ENCODE measurements at regions not wholly inside any gene's neighbourhood (a gene's known extent, or its start where the extent isn't known, plus 50 kb on each side); places are given as distances from the start of the nearest gene placed in this dataset.

GRCh38 chr2:139165041-139165440 is 384.9 kb upstream of the NXPH2 start:
- no peaks in the 10 kb centered on the region for H3K27me3 Mint-ChIP-seq (ENCODE audit: low read depth in 3 of 3)
- peaks cover 4 to 41% (median 9%) of the 10 kb centered on the region in 6 donors for H3K9me3 Mint-ChIP-seq
- no peaks in the 10 kb centered on the region for H3K36me3 Mint-ChIP-seq
- DNase-seq = no peak
- H3K4me1 Mint-ChIP-seq = no peaks in the 10 kb centered on the region
- no peak overlapping the region for H3K4me3 Mint-ChIP-seq
- H3K27ac Mint-ChIP-seq = no peak overlapping the region

GRCh38 chr2:139162957-139163356 is 382.8 kb upstream of the NXPH2 start:
- no peaks in the 10 kb centered on the region for H3K27me3 Mint-ChIP-seq (ENCODE audit: low read depth in 3 of 3)
- H3K4me3 Mint-ChIP-seq = no peak overlapping the region
- no peak overlapping the region for H3K27ac Mint-ChIP-seq
- H3K36me3 Mint-ChIP-seq = peaks cover 0 to 3% (median 0%) of the 10 kb centered on the region in 3 donors
- no peaks in the 10 kb centered on the region for H3K4me1 Mint-ChIP-seq
- DNase-seq = no peak
- peaks cover 3 to 32% (median 8%) of the 10 kb centered on the region in 6 donors for H3K9me3 Mint-ChIP-seq

GRCh38 chr2:139162456-139162855 is 382.3 kb upstream of the NXPH2 start:
- Mint-ChIP-seq H3K4me3 (no peak overlapping the region), H3K9me3 (peaks cover 3 to 33% (median 8%) of the 10 kb centered on the region in 6 donors), H3K27ac (no peak overlapping the region), H3K27me3 (ENCODE audit: low read depth in 3 of 3) (no peaks in the 10 kb centered on the region), H3K36me3 (peaks cover 0 to 3% (median 0%) of the 10 kb centered on the region in 3 donors), H3K4me1 (no peaks in the 10 kb centered on the region)
- no peak for DNase-seq

- H3K36me3 Mint-ChIP-seq = peaks cover 0 to 3% (median 0%) of the 10 kb centered on the region in 3 donors
- no peaks in the 10 kb centered on the region for H3K4me1 Mint-ChIP-seq
- H3K27ac Mint-ChIP-seq = no peak overlapping the region
- no peak overlapping the region for H3K4me3 Mint-ChIP-seq
- DNase-seq = no peak
- peaks cover 6 to 38% (median 11%) of the 10 kb centered on the region in 6 donors for H3K9me3 Mint-ChIP-seq
- no peaks in the 10 kb centered on the region for H3K27me3 Mint-ChIP-seq (ENCODE audit: low read depth in 3 of 3)
Observed at GRCh38 chr2:139160836-139161235, 380.6 kb upstream of the NXPH2 start.

GRCh38 chr2:139159177-139159576 is 379.0 kb upstream of the NXPH2 start:
- H3K27ac Mint-ChIP-seq = no peak overlapping the region
- peaks cover 0 to 3% (median 0%) of the 10 kb centered on the region in 3 donors for H3K36me3 Mint-ChIP-seq
- no peak for DNase-seq
- H3K27me3 Mint-ChIP-seq (ENCODE audit: low read depth in 3 of 3) = peaks cover 0 to 1% (median 0%) of the 10 kb centered on the region in 3 donors
- peaks cover 9 to 38% (median 16%) of the 10 kb centered on the region in 6 donors for H3K9me3 Mint-ChIP-seq
- H3K4me3 Mint-ChIP-seq = no peak overlapping the region
- H3K4me1 Mint-ChIP-seq = no peaks in the 10 kb centered on the region

GRCh38 chr2:139156730-139157129 is 376.5 kb upstream of the NXPH2 start:
- no peak overlapping the region for H3K27ac Mint-ChIP-seq
- H3K4me1 Mint-ChIP-seq = no peaks in the 10 kb centered on the region
- DNase-seq = no peak
- H3K4me3 Mint-ChIP-seq = no peak overlapping the region
- H3K9me3 Mint-ChIP-seq = peaks cover 5 to 41% (median 18%) of the 10 kb centered on the region in 6 donors
- peaks cover 0 to 1% (median 0%) of the 10 kb centered on the region in 3 donors for H3K27me3 Mint-ChIP-seq (ENCODE audit: low read depth in 3 of 3)
- H3K36me3 Mint-ChIP-seq = peaks cover 0 to 3% (median 0%) of the 10 kb centered on the region in 3 donors

- no peaks in the 10 kb centered on the region for H3K4me1 Mint-ChIP-seq
- DNase-seq = no peak
- peaks cover 0 to 3% (median 0%) of the 10 kb centered on the region in 3 donors for H3K36me3 Mint-ChIP-seq
- H3K4me3 Mint-ChIP-seq = no peak overlapping the region
- H3K27ac Mint-ChIP-seq = no peak overlapping the region
- H3K9me3 Mint-ChIP-seq = peaks cover 5 to 47% (median 22%) of the 10 kb centered on the region in 6 donors
- peaks cover 0 to 1% (median 0%) of the 10 kb centered on the region in 3 donors for H3K27me3 Mint-ChIP-seq (ENCODE audit: low read depth in 3 of 3)
Observed at GRCh38 chr2:139155991-139156390, 375.8 kb upstream of the NXPH2 start.

- H3K4me3 Mint-ChIP-seq = no peak overlapping the region
- no peaks in the 10 kb centered on the region for H3K4me1 Mint-ChIP-seq
- H3K9me3 Mint-ChIP-seq = peaks cover 2 to 50% (median 17%) of the 10 kb centered on the region in 6 donors
Observed at GRCh38 chr2:139142252-139142880, 362.2 kb upstream of the NXPH2 start.

GRCh38 chr2:139124271-139124670 is 344.1 kb upstream of the NXPH2 start:
- H3K27ac Mint-ChIP-seq = no peak overlapping the region
- H3K27me3 Mint-ChIP-seq (ENCODE audit: low read depth in 3 of 3) = peaks cover 0 to 6% (median 0%) of the 10 kb centered on the region in 3 donors
- H3K4me1 Mint-ChIP-seq = no peaks in the 10 kb centered on the region
- peaks cover 8 to 43% (median 21%) of the 10 kb centered on the region in 6 donors for H3K9me3 Mint-ChIP-seq
- H3K4me3 Mint-ChIP-seq = no peak overlapping the region
- DNase-seq = no peak
- H3K36me3 Mint-ChIP-seq = no peaks in the 10 kb centered on the region

More at GRCh38 chr2:139142252-139142880, 362.2 kb upstream of the NXPH2 start:
- Mint-ChIP-seq H3K36me3 (no peaks in the 10 kb centered on the region), H3K27ac (no peak overlapping the region), H3K27me3 (ENCODE audit: low read depth in 3 of 3) (no peaks in the 10 kb centered on the region)
- no peak for DNase-seq

GRCh38 chr2:139123795-139124194 is 343.6 kb upstream of the NXPH2 start:
- Mint-ChIP-seq H3K36me3 (no peaks in the 10 kb centered on the region), H3K4me3 (no peak overlapping the region), H3K27me3 (ENCODE audit: low read depth in 3 of 3) (peaks cover 0 to 6% (median 0%) of the 10 kb centered on the region in 3 donors), H3K9me3 (peaks cover 8 to 46% (median 25%) of the 10 kb centered on the region in 6 donors), H3K27ac (no peak overlapping the region), H3K4me1 (no peaks in the 10 kb centered on the region)
- DNase-seq = no peak

GRCh38 chr2:139122711-139123158 is 342.5 kb upstream of the NXPH2 start:
- Mint-ChIP-seq H3K27ac (no peak overlapping the region), H3K27me3 (ENCODE audit: low read depth in 3 of 3) (peaks cover 0 to 6% (median 0%) of the 10 kb centered on the region in 3 donors), H3K4me1 (no peaks in the 10 kb centered on the region), H3K36me3 (peaks cover 0 to 3% (median 0%) of the 10 kb centered on the region in 3 donors), H3K9me3 (peaks cover 8 to 45% (median 21%) of the 10 kb centered on the region in 6 donors), H3K4me3 (no peak overlapping the region)
- no peak for DNase-seq

GRCh38 chr2:139099721-139100120 is 319.5 kb upstream of the NXPH2 start:
- Mint-ChIP-seq H3K27ac (no peak overlapping the region), H3K27me3 (ENCODE audit: low read depth in 3 of 3) (peaks cover 0 to 4% (median 0%) of the 10 kb centered on the region in 3 donors), H3K9me3 (peaks cover 6 to 42% (median 30%) of the 10 kb centered on the region in 6 donors), H3K4me3 (no peak overlapping the region), H3K4me1 (no peaks in the 10 kb centered on the region), H3K36me3 (peaks cover 0 to 3% (median 3%) of the 10 kb centered on the region in 3 donors)
- no peak for DNase-seq

GRCh38 chr2:139098961-139099360 is 318.8 kb upstream of the NXPH2 start:
- no peak overlapping the region for H3K27ac Mint-ChIP-seq
- H3K9me3 Mint-ChIP-seq = peaks cover 6 to 37% (median 29%) of the 10 kb centered on the region in 6 donors
- no peak overlapping the region for H3K4me3 Mint-ChIP-seq
- no peak for DNase-seq
- H3K27me3 Mint-ChIP-seq (ENCODE audit: low read depth in 3 of 3) = peaks cover 0 to 4% (median 0%) of the 10 kb centered on the region in 3 donors
- H3K4me1 Mint-ChIP-seq = no peaks in the 10 kb centered on the region
- peaks cover 0 to 3% (median 0%) of the 10 kb centered on the region in 3 donors for H3K36me3 Mint-ChIP-seq

- Mint-ChIP-seq H3K9me3 (peaks cover 3 to 36% (median 16%) of the 10 kb centered on the region in 6 donors), H3K36me3 (no peaks in the 10 kb centered on the region), H3K27me3 (ENCODE audit: low read depth in 3 of 3) (no peaks in the 10 kb centered on the region), H3K27ac (no peak overlapping the region), H3K4me3 (no peak overlapping the region), H3K4me1 (no peaks in the 10 kb centered on the region)
- no peak for DNase-seq
Observed at GRCh38 chr2:139083121-139083520, 302.9 kb upstream of the NXPH2 start.

All from immature natural killer cell (primary cell).